HCT116 (cell line): ENCODE measurements at regions not wholly inside any gene's neighbourhood (a gene's known extent, or its start where the extent isn't known, plus 50 kb on each side); places are given as distances from the start of the nearest gene placed in this dataset.

ENCODE experiments used
- ATAC-seq: fragments of 200-7000 bp; cut with Tn5 transposase; 2 replicates; pipeline ENCODE4 v1.9.1; 2020; ENCODE audit warnings: mild to moderate bottlenecking, moderate library complexity
- BruUV-seq: library from RNA; stranded (reverse); fragments of 400-500 nt; replicated peaks from 2 replicates; lab custom pipeline; 2021; lab: Mats Ljungman, UMichigan
- CTCF ChIA-PET: fragments of 300-600 bp; sonication (Branson Sonifier 250); formaldehyde crosslinking; loops from one replicate; lab custom pipeline; 2021; ENCODE audit warnings: antibody characterized with exemption; lab: Charles Lee
- POLR2A ChIA-PET: fragments of 300-600, 350-600 bp; sonication (Branson Sonifier 250); formaldehyde crosslinking; loops from one replicate; lab custom pipeline; 2021; ENCODE audit warnings: antibody characterized with exemption; lab: Charles Lee
- RAD21 ChIA-PET, 2 experiments: fragments of 300-600 bp; sonication (Branson Sonifier 250); formaldehyde crosslinking; loops; one replicate each; lab custom pipeline; 2023; ENCODE audit warnings: low total read pairs in 2 of 2; ENCODE audit not compliant: uncharacterized antibody in 2 of 2, unreplicated experiment in 2 of 2, low non-redundant PET in 1 of 2; lab: Charles Lee
- DNase-seq: peaks from one replicate; pipeline ENCODE4 v3.0.0-alpha.2; 2010; ENCODE audit warnings: low read depth, low spot score
- H2AFZ ChIP-seq: fragments of 200-600 bp; shearing (Covaris generic), sonication (generic); 2 replicates; pipeline ENCODE4 v1.6.1; 2017; ENCODE audit warnings: low read depth, mixed run types, mixed read lengths, antibody characterized with exemption, low read length; ENCODE audit not compliant: poor library complexity, severe bottlenecking
- H3K27ac ChIP-seq: 2 replicates; pipeline ENCODE4 v1.5.1; 2012; ENCODE audit warnings: low read depth, low read length
- H3K27me3 ChIP-seq: fragments of 200-600 bp; sonication (generic); 2 replicates; pipeline ENCODE4 v1.6.1; 2016; ENCODE audit warnings: mixed run types, low read length, mixed read lengths; ENCODE audit not compliant: insufficient read depth
- H3K36me3 ChIP-seq, 2 experiments: fragments of 200-500 bp in 1 of 2; fragments of 200-600 bp in 1 of 2; sonication (Bioruptor generic) in 1 of 2; sonication (generic) in 1 of 2; 2 replicates each; pipeline versions ENCODE4 v1.5.1 to v1.6.1; 2014 to 2016; ENCODE audit warnings: low read length in 2 of 2, inconsistent platforms in 1 of 2, mixed read lengths in 1 of 2, mixed run types in 1 of 2; ENCODE audit not compliant: insufficient read depth in 2 of 2, control insufficient read depth in 1 of 2
- H3K4me1 ChIP-seq, 2 experiments: fragments of 200-600 bp in 1 of 2; sonication (generic) in 1 of 2; 2 replicates each; pipeline versions ENCODE4 v1.5.1 to v1.6.1; 2012 to 2017; ENCODE audit warnings: low read length in 2 of 2, inconsistent platforms in 1 of 2, mild to moderate bottlenecking in 1 of 2, mixed read lengths in 1 of 2, mixed run types in 1 of 2, moderate library complexity in 1 of 2; ENCODE audit not compliant: insufficient read depth in 2 of 2, control insufficient read depth in 1 of 2
- H3K4me2 ChIP-seq: fragments of 200-600 bp; sonication (generic); 2 replicates; pipeline ENCODE4 v1.6.1; 2017; ENCODE audit warnings: mixed run types, low read length, mixed read lengths
- H3K4me3 ChIP-seq, 2 experiments: fragments of 200-600 bp in 1 of 2; sonication (generic) in 1 of 2; replicated peaks in 1 of 2; 2 replicates each; pipeline ENCODE4 v1.5.1; 2011 to 2016; ENCODE audit warnings: low read length in 2 of 2, control low read depth in 1 of 2, low read depth in 1 of 2, mild to moderate bottlenecking in 1 of 2, mixed read lengths in 1 of 2, mixed run types in 1 of 2
- H3K79me2 ChIP-seq: fragments of 200-600 bp; sonication (generic); 2 replicates; pipeline ENCODE4 v1.6.1; 2017; ENCODE audit warnings: mild to moderate bottlenecking, mixed run types, low read length, moderate library complexity, mixed read lengths; ENCODE audit not compliant: insufficient read depth
- H3K9ac ChIP-seq: fragments of 200-600 bp; sonication (generic); 2 replicates; pipeline ENCODE4 v1.6.1; 2016; ENCODE audit warnings: low read length, mixed read lengths
- H3K9me2 ChIP-seq: fragments of 200-600 bp; sonication (generic), shearing (Covaris generic); 2 replicates; pipeline ENCODE4 v1.6.1; 2017; ENCODE audit warnings: mixed run types, mild to moderate bottlenecking, moderate library complexity; ENCODE audit not compliant: insufficient read depth
- H3K9me3 ChIP-seq, 2 experiments: fragments of 200-500 bp in 1 of 2; fragments of 200-600 bp in 1 of 2; sonication (Bioruptor generic) in 1 of 2; sonication (generic) in 1 of 2; 2 replicates each; pipeline ENCODE4 v1.6.1; 2014 to 2017; ENCODE audit warnings: low read length in 2 of 2, mixed read lengths in 2 of 2, inconsistent platforms in 1 of 2, low read depth in 1 of 2, mild to moderate bottlenecking in 1 of 2, mixed run types in 1 of 2, moderate library complexity in 1 of 2; ENCODE audit not compliant: control insufficient read depth in 1 of 2, insufficient read depth in 1 of 2
- H4K20me1 ChIP-seq: fragments of 200-600 bp; sonication (generic), shearing (Covaris generic); 2 replicates; pipeline ENCODE4 v1.6.1; 2017; ENCODE audit warnings: mixed run types, mild to moderate bottlenecking, moderate library complexity; ENCODE audit not compliant: insufficient read depth
- CTCF ChIP-seq, 3 experiments: fragments of 200-600 bp in 1 of 3; sonication (generic) in 1 of 3; IDR thresholded peaks in 2 of 3; conservative IDR thresholded peaks in 1 of 3; 2 replicates each; pipeline ENCODE4 v1.5.1; 2012 to 2017; ENCODE audit warnings: low read depth in 2 of 3, low read length in 2 of 3, antibody characterized with exemption in 1 of 3, borderline replicate concordance in 1 of 3, control low read depth in 1 of 3, mild to moderate bottlenecking in 1 of 3, mixed read lengths in 1 of 3, mixed run types in 1 of 3, moderate library complexity in 1 of 3; ENCODE audit not compliant: insufficient read depth in 1 of 3
- EZH2 ChIP-seq: fragments of 200-600 bp; sonication (generic); IDR thresholded peaks from 2 replicates; pipeline ENCODE4 v1.6.1; 2017; ENCODE audit warnings: antibody characterized with exemption, mixed run types
- FOSL1 ChIP-seq: IDR thresholded peaks from 2 replicates; pipeline ENCODE4 v1.6.1; 2012; ENCODE audit warnings: low read depth
- RAD21 ChIP-seq: IDR thresholded peaks from 2 replicates; pipeline ENCODE4 v1.6.1; 2012; ENCODE audit warnings: low read depth, mild to moderate bottlenecking
- REST ChIP-seq: IDR thresholded peaks from 2 replicates; pipeline ENCODE4 v1.6.1; 2012; ENCODE audit warnings: low read depth
- SP1 ChIP-seq: IDR thresholded peaks from 2 replicates; pipeline ENCODE4 v1.6.1; 2012; ENCODE audit warnings: low read depth
- SRF ChIP-seq: IDR thresholded peaks from 2 replicates; pipeline ENCODE4 v1.6.1; 2012; ENCODE audit warnings: low read depth
- ZBTB33 ChIP-seq: IDR thresholded peaks from 2 replicates; pipeline ENCODE4 v1.6.1; 2011; ENCODE audit warnings: mild to moderate bottlenecking, low read length, moderate library complexity; ENCODE audit not compliant: insufficient replicate concordance; ENCODE audit errors: extremely low read depth
- intact Hi-C: fragments of 100-400 bp; cut with micrococcal nuclease; formaldehyde crosslinking; loops from 2 replicates; pipeline ENCODE4 v1.10.0; 2022

- Histone ChIP-seq H4K20me1 (no peaks in the 10 kb centered on the region), H3K9me3 (no peaks in the 10 kb centered on the region), H3K4me2 (no peak overlapping the region), H3K4me3 (no peak overlapping the region), H3K4me1 (no peaks in the 10 kb centered on the region), H3K9ac (no peak overlapping the region), H2AFZ (no peak overlapping the region), H3K27ac (no peak overlapping the region), H3K27me3 (no peaks in the 10 kb centered on the region; the same call in 1 of the 2 replicates), H3K79me2 (no peaks in the 10 kb centered on the region), H3K9me2 (no peaks in the 10 kb centered on the region), H3K36me3 (no peaks in the 10 kb centered on the region)
- POLR2A ChIA-PET, result no interaction called here
- DNase-seq (no peak), ATAC-seq (no peak)
- no TSS peak for BruUV-seq
- RAD21 ChIA-PET, result no interaction called here
- CTCF ChIA-PET, result no interaction called here
- TF ChIP-seq SP1, result no peak
- no peak for TF ChIP-seq FOSL1
- TF ChIP-seq REST, result no peak
- TF ChIP-seq ZBTB33, result no peak
- no peak for TF ChIP-seq RAD21
- no peak for TF ChIP-seq EZH2
- TF ChIP-seq CTCF (IDR thresholded peaks at IDR 0.05 in 2 of 3, conservative IDR thresholded peaks at IDR 0.05 in 1 of 3; ENCODE audit: borderline replicate concordance in 1 of 3, insufficient read depth in 1 of 3, low read depth in 2 of 3, low read length in 2 of 3), result no peak
- no peak for TF ChIP-seq SRF
- intact Hi-C loops, result no loop called here
Observed at GRCh38 chr3:44039006-44039405, 202.7 kb upstream of the TOPAZ1 start.
